ENCODE measurements at regions not wholly inside any gene's neighbourhood (a gene's known extent, or its start where the extent isn't known, plus 50 kb on each side); places are given as distances from the start of the nearest gene placed in this dataset.

GRCh38 chrX:10089378-10089795, 67.4 kb upstream of the CLCN4 start:
- H3K9ac ChIP-seq (ENCODE audit: low read depth, low read length): no peak overlapping the region
- H4K20me1 ChIP-seq (ENCODE audit: insufficient read depth, low read length): no peaks in the 10 kb centered on the region
- H3K36me3 ChIP-seq (ENCODE audit: insufficient read depth, low read length): peaks cover 13% of the 10 kb centered on the region
- H2AFZ ChIP-seq (ENCODE audit: low read depth, low read length): no peak overlapping the region
- DNase-seq (no peak), ATAC-seq (ENCODE audit: insufficient read depth, low read depth) (no peak)
- no peak overlapping the region for H3K4me2 ChIP-seq (ENCODE audit: insufficient read depth, low read length)
- H3K4me1 ChIP-seq (ENCODE audit: insufficient read depth, low read length): peaks cover 15% of the 10 kb centered on the region
- no peaks in the 10 kb centered on the region for H3K79me2 ChIP-seq (ENCODE audit: insufficient read depth, low read length)
- H3K27ac ChIP-seq (ENCODE audit: low read length): no peak overlapping the region
- H3K4me3 ChIP-seq (ENCODE audit: low read depth in 1 of 2, low read length in 2 of 2): no peak overlapping the region
- no peaks in the 10 kb centered on the region for H3K9me3 ChIP-seq (ENCODE audit: insufficient read depth, low read length, severe bottlenecking)
- no peaks in the 10 kb centered on the region for H3K27me3 ChIP-seq (ENCODE audit: insufficient read depth, low read length, poor library complexity)
- TF ChIP-seq EZH2 (IDR thresholded peaks at IDR 0.05; ENCODE audit: borderline replicate concordance, low read depth, low read length, severe bottlenecking): no peak
- no peak for TF ChIP-seq CTCF (IDR thresholded peaks at IDR 0.05; ENCODE audit: borderline replicate concordance, extremely low read depth, low read length, poor library complexity, severe bottlenecking)

GRCh38 chrX:10090319-10090718, 66.5 kb upstream of the CLCN4 start:
- H3K9ac ChIP-seq (ENCODE audit: low read depth, low read length): no peak overlapping the region
- DNase-seq (no peak), ATAC-seq (ENCODE audit: insufficient read depth, low read depth) (no peak)

GRCh38 chrX:10095246-10095645, 61.5 kb upstream of the CLCN4 start:
- ATAC-seq (ENCODE audit: insufficient read depth, low read depth) (no peak), DNase-seq (no peak)
- Histone ChIP-seq H3K9ac (ENCODE audit: low read depth, low read length) (no peak overlapping the region), H3K36me3 (ENCODE audit: insufficient read depth, low read length) (peaks cover 21% of the 10 kb centered on the region), H3K4me3 (ENCODE audit: low read depth in 1 of 2, low read length in 2 of 2) (no peak overlapping the region), H3K27me3 (ENCODE audit: insufficient read depth, low read length, poor library complexity) (no peaks in the 10 kb centered on the region), H3K4me1 (ENCODE audit: insufficient read depth, low read length) (peaks cover 25% of the 10 kb centered on the region), H4K20me1 (ENCODE audit: insufficient read depth, low read length) (no peaks in the 10 kb centered on the region), H2AFZ (ENCODE audit: low read depth, low read length) (no peak overlapping the region), H3K79me2 (ENCODE audit: insufficient read depth, low read length) (no peaks in the 10 kb centered on the region), H3K4me2 (ENCODE audit: insufficient read depth, low read length) (no peak overlapping the region), H3K27ac (ENCODE audit: low read length) (no peak overlapping the region), H3K9me3 (ENCODE audit: insufficient read depth, low read length, severe bottlenecking) (no peaks in the 10 kb centered on the region)
- TF ChIP-seq CTCF (IDR thresholded peaks at IDR 0.05; ENCODE audit: borderline replicate concordance, extremely low read depth, low read length, poor library complexity, severe bottlenecking) (no peak), EZH2 (IDR thresholded peaks at IDR 0.05; ENCODE audit: borderline replicate concordance, low read depth, low read length, severe bottlenecking) (no peak)

More at GRCh38 chrX:10090319-10090718, 66.5 kb upstream of the CLCN4 start:
- Histone ChIP-seq H3K4me2 (ENCODE audit: insufficient read depth, low read length) (no peak overlapping the region), H3K9me3 (ENCODE audit: insufficient read depth, low read length, severe bottlenecking) (no peaks in the 10 kb centered on the region), H2AFZ (ENCODE audit: low read depth, low read length) (no peak overlapping the region), H4K20me1 (ENCODE audit: insufficient read depth, low read length) (no peaks in the 10 kb centered on the region), H3K27ac (ENCODE audit: low read length) (no peak overlapping the region), H3K27me3 (ENCODE audit: insufficient read depth, low read length, poor library complexity) (no peaks in the 10 kb centered on the region), H3K36me3 (ENCODE audit: insufficient read depth, low read length) (peaks cover 13% of the 10 kb centered on the region), H3K4me3 (ENCODE audit: low read depth in 1 of 2, low read length in 2 of 2) (no peak overlapping the region), H3K79me2 (ENCODE audit: insufficient read depth, low read length) (no peaks in the 10 kb centered on the region), H3K4me1 (ENCODE audit: insufficient read depth, low read length) (peaks cover 6% of the 10 kb centered on the region)
- TF ChIP-seq CTCF (IDR thresholded peaks at IDR 0.05; ENCODE audit: borderline replicate concordance, extremely low read depth, low read length, poor library complexity, severe bottlenecking) (no peak), EZH2 (IDR thresholded peaks at IDR 0.05; ENCODE audit: borderline replicate concordance, low read depth, low read length, severe bottlenecking) (no peak)
